ENCODE measurements at regions not wholly inside any gene's neighbourhood (a gene's known extent, or its start where the extent isn't known, plus 50 kb on each side); places are given as distances from the start of the nearest gene placed in this dataset.

GRCh38 chr2:111678651-111679050 is 205.3 kb downstream of the ANAPC1 start:
- H3F3A ChIP-seq (ENCODE audit: low read depth): no peaks in the 10 kb centered on the region
- no peak overlapping the region for H3K9ac ChIP-seq (ENCODE audit: low read depth, low read length, poor library complexity, severe bottlenecking)
- TF ChIP-seq, protein P1, sequence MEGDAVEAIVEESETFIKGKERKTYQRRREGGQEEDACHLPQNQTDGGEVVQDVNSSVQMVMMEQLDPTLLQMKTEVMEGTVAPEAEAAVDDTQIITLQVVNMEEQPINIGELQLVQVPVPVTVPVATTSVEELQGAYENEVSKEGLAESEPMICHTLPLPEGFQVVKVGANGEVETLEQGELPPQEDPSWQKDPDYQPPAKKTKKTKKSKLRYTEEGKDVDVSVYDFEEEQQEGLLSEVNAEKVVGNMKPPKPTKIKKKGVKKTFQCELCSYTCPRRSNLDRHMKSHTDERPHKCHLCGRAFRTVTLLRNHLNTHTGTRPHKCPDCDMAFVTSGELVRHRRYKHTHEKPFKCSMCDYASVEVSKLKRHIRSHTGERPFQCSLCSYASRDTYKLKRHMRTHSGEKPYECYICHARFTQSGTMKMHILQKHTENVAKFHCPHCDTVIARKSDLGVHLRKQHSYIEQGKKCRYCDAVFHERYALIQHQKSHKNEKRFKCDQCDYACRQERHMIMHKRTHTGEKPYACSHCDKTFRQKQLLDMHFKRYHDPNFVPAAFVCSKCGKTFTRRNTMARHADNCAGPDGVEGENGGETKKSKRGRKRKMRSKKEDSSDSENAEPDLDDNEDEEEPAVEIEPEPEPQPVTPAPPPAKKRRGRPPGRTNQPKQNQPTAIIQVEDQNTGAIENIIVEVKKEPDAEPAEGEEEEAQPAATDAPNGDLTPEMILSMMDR (conservative IDR thresholded peaks at IDR 0.05; ENCODE audit: low read length): no peak
- TF ChIP-seq EZH2phosphoT487 (IDR thresholded peaks at IDR 0.05; ENCODE audit: borderline replicate concordance): no peak
- H3K27me3 ChIP-seq (ENCODE audit: insufficient read depth, low read length, poor library complexity, severe bottlenecking): no peaks in the 10 kb centered on the region
- no peaks in the 10 kb centered on the region for H3K9me3 ChIP-seq (ENCODE audit: insufficient read depth, low read depth, low read length)
- no peak overlapping the region for H3K4me2 ChIP-seq (ENCODE audit: low read depth, low read length, poor library complexity, severe bottlenecking)
- no peaks in the 10 kb centered on the region for H4K20me1 ChIP-seq (ENCODE audit: insufficient read depth, low read length, poor library complexity, severe bottlenecking)
- no peaks in the 10 kb centered on the region for H3K79me2 ChIP-seq (ENCODE audit: insufficient read depth, low read length)
- no peak overlapping the region for H3K4me3 ChIP-seq (ENCODE audit: low read length, poor library complexity, severe bottlenecking)
- no peaks in the 10 kb centered on the region for H3K9me2 ChIP-seq (replicated peaks; ENCODE audit: low read depth, low read length)
- no peaks in the 10 kb centered on the region for H3K36me3 ChIP-seq (ENCODE audit: insufficient read depth, low read length)
- H3K4me1 ChIP-seq (ENCODE audit: insufficient read depth, low read length, poor library complexity, severe bottlenecking): peaks cover 6% of the 10 kb centered on the region
- no peak overlapping the region for H2AFZ ChIP-seq (ENCODE audit: low read length)

DNA sequence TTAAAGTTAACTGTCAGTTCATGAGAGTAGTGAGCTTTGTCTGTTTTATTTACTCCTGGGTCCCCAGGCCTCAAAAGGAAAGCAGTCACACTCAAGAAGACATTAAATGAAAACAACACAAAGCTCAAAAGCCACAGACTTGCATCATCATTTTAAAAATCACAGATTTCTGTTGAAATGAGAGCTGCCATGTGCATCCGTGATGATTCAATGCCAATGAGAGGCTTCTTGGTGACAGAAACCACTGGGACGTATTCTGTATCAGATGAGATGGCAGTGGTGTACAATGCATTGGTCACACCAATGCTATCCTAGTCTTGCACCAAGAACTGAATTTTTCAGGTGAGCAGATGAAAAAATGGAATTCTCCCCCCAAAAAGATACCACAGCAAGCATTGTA is 204.8 kb downstream of the ANAPC1 start:
- peaks cover 6% of the 10 kb centered on the region for H3K4me1 ChIP-seq (ENCODE audit: insufficient read depth, low read length, poor library complexity, severe bottlenecking)
- H4K20me1 ChIP-seq (ENCODE audit: insufficient read depth, low read length, poor library complexity, severe bottlenecking): no peaks in the 10 kb centered on the region
- H3K9me2 ChIP-seq (replicated peaks; ENCODE audit: low read depth, low read length): no peaks in the 10 kb centered on the region
- H3K9ac ChIP-seq (ENCODE audit: low read depth, low read length, poor library complexity, severe bottlenecking): no peak overlapping the region
- H3K4me3 ChIP-seq (ENCODE audit: low read length, poor library complexity, severe bottlenecking): no peak overlapping the region
- H3K9me3 ChIP-seq (ENCODE audit: insufficient read depth, low read depth, low read length): no peaks in the 10 kb centered on the region
- H3K4me2 ChIP-seq (ENCODE audit: low read depth, low read length, poor library complexity, severe bottlenecking): no peak overlapping the region
- H3K79me2 ChIP-seq (ENCODE audit: insufficient read depth, low read length): no peaks in the 10 kb centered on the region
- H3F3A ChIP-seq (ENCODE audit: low read depth): no peaks in the 10 kb centered on the region
- TF ChIP-seq EZH2phosphoT487 (IDR thresholded peaks at IDR 0.05; ENCODE audit: borderline replicate concordance): no peak
- TF ChIP-seq, protein P1 (conservative IDR thresholded peaks at IDR 0.05; ENCODE audit: low read length): no peak
- no peak overlapping the region for H2AFZ ChIP-seq (ENCODE audit: low read length)
- no peaks in the 10 kb centered on the region for H3K27me3 ChIP-seq (ENCODE audit: insufficient read depth, low read length, poor library complexity, severe bottlenecking)
- H3K36me3 ChIP-seq (ENCODE audit: insufficient read depth, low read length): no peaks in the 10 kb centered on the region

GRCh38 chr2:111684611-111685010 is 199.4 kb downstream of the ANAPC1 start:
- no peaks in the 10 kb centered on the region for H4K20me1 ChIP-seq (ENCODE audit: insufficient read depth, low read length, poor library complexity, severe bottlenecking)
- H3F3A ChIP-seq (ENCODE audit: low read depth): no peaks in the 10 kb centered on the region
- no peaks in the 10 kb centered on the region for H3K36me3 ChIP-seq (ENCODE audit: insufficient read depth, low read length)
- H3K9ac ChIP-seq (ENCODE audit: low read depth, low read length, poor library complexity, severe bottlenecking): no peak overlapping the region
- H3K4me2 ChIP-seq (ENCODE audit: low read depth, low read length, poor library complexity, severe bottlenecking): no peak overlapping the region
- H3K9me2 ChIP-seq (replicated peaks; ENCODE audit: low read depth, low read length): no peaks in the 10 kb centered on the region
- H3K4me3 ChIP-seq (ENCODE audit: low read length, poor library complexity, severe bottlenecking): no peak overlapping the region
- H3K9me3 ChIP-seq (ENCODE audit: insufficient read depth, low read depth, low read length): no peaks in the 10 kb centered on the region
- no peak overlapping the region for H2AFZ ChIP-seq (ENCODE audit: low read length)
- TF ChIP-seq, protein P1 (conservative IDR thresholded peaks at IDR 0.05; ENCODE audit: low read length): no peak
- TF ChIP-seq EZH2phosphoT487 (IDR thresholded peaks at IDR 0.05; ENCODE audit: borderline replicate concordance): no peak
- no peaks in the 10 kb centered on the region for H3K4me1 ChIP-seq (ENCODE audit: insufficient read depth, low read length, poor library complexity, severe bottlenecking)
- H3K27me3 ChIP-seq (ENCODE audit: insufficient read depth, low read length, poor library complexity, severe bottlenecking): no peaks in the 10 kb centered on the region
- H3K79me2 ChIP-seq (ENCODE audit: insufficient read depth, low read length): no peaks in the 10 kb centered on the region
